ENCODE measurements at regions not wholly inside any gene's neighbourhood (a gene's known extent, or its start where the extent isn't known, plus 50 kb on each side); places are given as distances from the start of the nearest gene placed in this dataset.
"Not testable (repeated sequence)": the region's sequence is repeated elsewhere in the genome, so short reads cannot be mapped to it uniquely, and the experiment has no call there.

- Mint-ChIP-seq H3K9me3 (peaks cover 13% of the 10 kb centered on the region), H3K36me3 (ENCODE audit: insufficient read depth) (no peaks in the 10 kb centered on the region), H3K4me3 (no peak overlapping the region), H3K4me1 (ENCODE audit: low read depth) (no peaks in the 10 kb centered on the region), H3K27me3 (ENCODE audit: low read depth) (no peaks in the 10 kb centered on the region)
- DNase-seq (no peak), ATAC-seq (no peak)
These were observed 1064.1 kb upstream of the FLRT2 start for GRCh38 chr14:84465880-84466279.

- DNase-seq (no peak), ATAC-seq (no peak)
- Mint-ChIP-seq H3K36me3 (ENCODE audit: insufficient read depth) (no peaks in the 10 kb centered on the region), H3K27me3 (ENCODE audit: low read depth) (no peaks in the 10 kb centered on the region), H3K9me3 (peaks cover 16% of the 10 kb centered on the region), H3K4me3 (no peak overlapping the region), H3K4me1 (ENCODE audit: low read depth) (no peaks in the 10 kb centered on the region)
These were observed 1061.8 kb upstream of the FLRT2 start for GRCh38 chr14:84468153-84468552.

DNA sequence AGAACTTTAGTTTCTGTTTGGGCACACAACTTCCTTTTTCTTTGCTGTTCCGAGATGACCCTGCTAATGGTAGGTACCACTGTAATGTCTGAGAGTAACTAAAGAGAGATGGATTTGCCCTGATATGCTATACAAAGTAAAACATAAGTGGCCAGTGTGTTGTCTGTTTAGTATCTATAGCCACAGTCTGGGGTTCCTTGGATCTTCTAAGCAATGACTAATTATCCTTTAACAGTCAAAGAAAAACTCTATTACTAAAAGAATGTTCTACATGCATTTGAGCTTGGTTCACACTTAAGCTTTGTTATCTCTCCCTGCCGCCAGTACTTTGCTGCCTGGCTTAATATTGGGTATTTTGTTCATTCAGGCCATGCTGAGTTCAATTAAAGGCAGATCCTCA is 1051.9 kb upstream of the FLRT2 start:
- DNase-seq (no peak), ATAC-seq (no peak)
- no peaks in the 10 kb centered on the region for H3K27me3 Mint-ChIP-seq (ENCODE audit: low read depth)
- H3K36me3 Mint-ChIP-seq (ENCODE audit: insufficient read depth): no peaks in the 10 kb centered on the region
- no peaks in the 10 kb centered on the region for H3K4me1 Mint-ChIP-seq (ENCODE audit: low read depth)
- H3K9me3 Mint-ChIP-seq: peaks cover 13% of the 10 kb centered on the region
- no peak overlapping the region for H3K4me3 Mint-ChIP-seq

DNA sequence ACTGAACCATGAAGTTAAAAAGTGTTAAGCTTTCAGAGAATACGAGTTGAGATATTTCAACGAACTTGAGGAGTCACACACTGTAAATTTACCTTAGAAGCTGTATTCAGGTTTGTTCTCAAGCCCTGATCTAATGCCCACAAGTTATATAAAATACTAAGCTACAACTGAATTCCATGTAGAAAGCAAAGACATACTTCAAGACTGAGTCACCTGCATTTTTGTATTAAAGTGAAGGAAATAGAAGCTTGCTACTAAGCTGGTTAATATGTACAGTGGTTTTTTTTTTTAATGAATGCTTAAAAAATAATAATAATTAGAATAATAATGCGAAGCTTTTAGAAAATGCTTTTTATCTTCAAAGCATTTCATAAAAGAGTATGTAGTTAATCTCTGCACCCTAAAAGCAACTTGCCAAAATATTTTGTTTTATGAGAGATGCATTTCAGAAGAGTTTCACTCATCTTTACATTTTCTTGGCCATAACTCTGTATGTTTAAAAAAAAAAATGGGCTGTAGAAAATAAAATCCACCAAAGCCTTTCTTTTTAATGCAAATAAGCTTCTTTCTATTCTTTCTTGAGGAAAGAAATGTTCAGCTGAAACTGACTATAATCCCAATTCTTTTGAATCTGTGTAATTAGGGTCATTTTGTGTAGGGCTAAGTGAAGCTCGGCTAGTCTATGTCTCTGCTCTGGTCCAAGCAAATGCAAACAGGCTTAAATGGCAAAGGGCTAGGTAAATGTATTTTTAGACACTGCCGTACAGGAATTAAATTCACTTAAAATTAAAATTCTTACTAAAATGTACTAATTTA is 1047.5 kb upstream of the FLRT2 start:
- no peaks in the 10 kb centered on the region for H3K36me3 Mint-ChIP-seq (ENCODE audit: insufficient read depth)
- H3K4me3 Mint-ChIP-seq: no peak overlapping the region
- ATAC-seq (no peak), DNase-seq (no peak)
- H3K27me3 Mint-ChIP-seq (ENCODE audit: low read depth): no peaks in the 10 kb centered on the region
- peaks cover 8% of the 10 kb centered on the region for H3K9me3 Mint-ChIP-seq
- no peaks in the 10 kb centered on the region for H3K4me1 Mint-ChIP-seq (ENCODE audit: low read depth)

DNA sequence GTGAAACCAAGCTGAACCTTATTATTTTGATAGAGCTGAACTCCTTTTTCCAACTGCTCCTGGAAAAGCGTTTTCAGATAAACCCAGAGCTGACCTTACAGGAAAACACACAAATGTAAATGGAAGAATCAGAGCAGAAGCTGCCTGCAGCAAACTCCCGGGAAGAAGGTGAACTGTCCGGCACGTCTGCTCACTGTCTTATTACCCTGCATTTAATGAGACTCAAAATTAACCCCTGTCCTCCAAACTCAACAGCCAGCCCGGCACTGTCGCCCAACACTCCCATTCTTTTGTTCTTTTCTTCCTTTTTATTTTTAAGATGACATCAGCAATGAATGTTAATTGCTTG is 1046.9 kb upstream of the FLRT2 start:
- Mint-ChIP-seq H3K9me3 (peaks cover 13% of the 10 kb centered on the region), H3K4me3 (no peak overlapping the region), H3K36me3 (ENCODE audit: insufficient read depth) (no peaks in the 10 kb centered on the region), H3K27me3 (ENCODE audit: low read depth) (no peaks in the 10 kb centered on the region), H3K4me1 (ENCODE audit: low read depth) (no peaks in the 10 kb centered on the region)
- ATAC-seq (no peak), DNase-seq (no peak)

DNA sequence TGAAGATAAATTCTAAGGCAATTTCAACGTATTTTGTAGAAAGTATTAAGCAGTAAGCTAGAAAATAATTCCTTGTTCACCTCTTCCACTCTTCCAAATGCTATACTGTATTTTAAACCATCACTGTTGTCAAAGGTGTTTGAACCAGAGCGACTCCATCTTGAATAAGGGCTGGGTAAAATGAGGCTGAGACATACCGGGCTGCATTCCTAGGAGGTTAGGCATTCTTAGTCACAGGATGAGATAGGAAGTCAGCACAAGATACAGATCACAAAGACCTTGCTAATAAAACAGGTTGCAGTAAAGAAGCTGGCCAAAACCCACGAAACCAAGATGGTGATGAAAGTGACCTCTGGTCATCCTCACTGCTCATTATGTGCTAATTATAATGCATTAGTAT is 1045.7 kb upstream of the FLRT2 start:
- not testable (repeated sequence) for ATAC-seq; DNase-seq; H3K27me3 Mint-ChIP-seq (ENCODE audit: low read depth); H3K36me3 Mint-ChIP-seq (ENCODE audit: insufficient read depth); H3K4me3 Mint-ChIP-seq; H3K4me1 Mint-ChIP-seq (ENCODE audit: low read depth)
- H3K9me3 Mint-ChIP-seq: peaks cover 14% of the 10 kb centered on the region

GRCh38 chr14:84485036-84485435 is 1044.9 kb upstream of the FLRT2 start:
- no peak overlapping the region for H3K4me3 Mint-ChIP-seq
- peaks cover 14% of the 10 kb centered on the region for H3K9me3 Mint-ChIP-seq
- H3K4me1 Mint-ChIP-seq (ENCODE audit: low read depth): no peaks in the 10 kb centered on the region
- no peak for ATAC-seq
- no peaks in the 10 kb centered on the region for H3K36me3 Mint-ChIP-seq (ENCODE audit: insufficient read depth)
- no peaks in the 10 kb centered on the region for H3K27me3 Mint-ChIP-seq (ENCODE audit: low read depth)
- DNase-seq: no peak

DNA sequence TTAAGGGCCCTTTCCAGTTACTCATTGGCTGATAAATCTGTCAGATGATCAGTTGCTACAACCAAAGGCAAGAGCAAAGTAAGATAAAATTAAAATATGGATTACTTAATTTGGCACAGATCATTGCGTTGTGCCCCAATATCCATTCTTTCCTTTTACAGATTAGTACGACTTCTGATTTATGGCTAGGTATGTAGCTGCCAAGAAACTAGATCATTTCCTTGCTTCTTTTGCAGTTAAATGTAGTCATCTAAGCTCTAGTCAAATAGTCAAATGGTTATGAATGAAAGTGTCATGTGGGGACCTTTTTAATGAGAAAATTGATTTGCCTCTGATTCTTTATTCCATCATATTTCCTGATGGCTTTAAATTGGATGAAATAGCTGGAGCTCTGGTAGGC is 1039.9 kb upstream of the FLRT2 start:
- H3K36me3 Mint-ChIP-seq (ENCODE audit: insufficient read depth): no peaks in the 10 kb centered on the region

GRCh38 chr14:84492685-84493084 is 1037.3 kb upstream of the FLRT2 start:
- Mint-ChIP-seq H3K9me3 (peaks cover 23% of the 10 kb centered on the region), H3K36me3 (ENCODE audit: insufficient read depth) (no peaks in the 10 kb centered on the region), H3K4me3 (no peak overlapping the region), H3K27me3 (ENCODE audit: low read depth) (no peaks in the 10 kb centered on the region), H3K4me1 (ENCODE audit: low read depth) (no peaks in the 10 kb centered on the region)
- DNase-seq (no peak), ATAC-seq (no peak)

More for the DNA sequence above, 1039.9 kb upstream of the FLRT2 start:
- ATAC-seq (no peak), DNase-seq (no peak)
- Mint-ChIP-seq H3K4me1 (ENCODE audit: low read depth) (no peaks in the 10 kb centered on the region), H3K4me3 (no peak overlapping the region), H3K9me3 (peaks cover 28% of the 10 kb centered on the region), H3K27me3 (ENCODE audit: low read depth) (no peaks in the 10 kb centered on the region)

GRCh38 chr14:84493779-84494178 is 1036.2 kb upstream of the FLRT2 start:
- H3K27me3 Mint-ChIP-seq (ENCODE audit: low read depth): no peaks in the 10 kb centered on the region
- peaks cover 18% of the 10 kb centered on the region for H3K9me3 Mint-ChIP-seq
- DNase-seq: no peak
- no peaks in the 10 kb centered on the region for H3K36me3 Mint-ChIP-seq (ENCODE audit: insufficient read depth)
- H3K4me3 Mint-ChIP-seq: no peak overlapping the region
- ATAC-seq: no peak
- H3K4me1 Mint-ChIP-seq (ENCODE audit: low read depth): no peaks in the 10 kb centered on the region

DNA sequence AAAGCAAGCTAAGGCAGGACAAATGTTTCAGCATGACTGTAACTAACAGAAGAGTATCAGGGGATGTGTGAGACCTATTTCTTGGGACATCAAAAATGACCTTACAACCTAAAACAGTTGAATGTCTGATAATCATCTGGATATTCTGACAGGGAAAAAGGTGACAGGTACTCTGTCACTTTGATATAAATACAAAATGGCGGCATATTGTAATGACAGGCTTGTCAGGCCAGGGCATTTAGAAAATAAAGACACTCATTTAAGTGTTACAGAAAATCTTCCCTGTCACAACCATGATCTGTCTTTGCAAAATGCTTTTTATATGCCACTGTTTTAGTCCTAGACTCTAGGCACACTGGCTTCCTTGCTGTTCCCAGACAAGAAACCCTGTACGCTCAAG is 1033.3 kb upstream of the FLRT2 start:
- H3K4me1 Mint-ChIP-seq (ENCODE audit: low read depth): no peaks in the 10 kb centered on the region
- H3K4me3 Mint-ChIP-seq: no peak overlapping the region
- no peaks in the 10 kb centered on the region for H3K36me3 Mint-ChIP-seq (ENCODE audit: insufficient read depth)
- no peak for ATAC-seq
- DNase-seq: no peak
- no peaks in the 10 kb centered on the region for H3K27me3 Mint-ChIP-seq (ENCODE audit: low read depth)
- peaks cover 15% of the 10 kb centered on the region for H3K9me3 Mint-ChIP-seq

GRCh38 chr14:84512823-84513222 is 1017.1 kb upstream of the FLRT2 start:
- H3K4me1 Mint-ChIP-seq (ENCODE audit: low read depth); ATAC-seq; H3K27me3 Mint-ChIP-seq (ENCODE audit: low read depth); H3K4me3 Mint-ChIP-seq; H3K36me3 Mint-ChIP-seq (ENCODE audit: insufficient read depth); DNase-seq: not testable (repeated sequence)
- peaks cover 30% of the 10 kb centered on the region for H3K9me3 Mint-ChIP-seq

GRCh38 chr14:84519836-84520235 is 1010.1 kb upstream of the FLRT2 start:
- Mint-ChIP-seq H3K9me3 (peaks cover 29% of the 10 kb centered on the region), H3K4me3 (no peak overlapping the region), H3K4me1 (ENCODE audit: low read depth) (no peaks in the 10 kb centered on the region), H3K36me3 (ENCODE audit: insufficient read depth) (no peaks in the 10 kb centered on the region), H3K27me3 (ENCODE audit: low read depth) (no peaks in the 10 kb centered on the region)
- no peak for ATAC-seq
- DNase-seq: no peak

DNA sequence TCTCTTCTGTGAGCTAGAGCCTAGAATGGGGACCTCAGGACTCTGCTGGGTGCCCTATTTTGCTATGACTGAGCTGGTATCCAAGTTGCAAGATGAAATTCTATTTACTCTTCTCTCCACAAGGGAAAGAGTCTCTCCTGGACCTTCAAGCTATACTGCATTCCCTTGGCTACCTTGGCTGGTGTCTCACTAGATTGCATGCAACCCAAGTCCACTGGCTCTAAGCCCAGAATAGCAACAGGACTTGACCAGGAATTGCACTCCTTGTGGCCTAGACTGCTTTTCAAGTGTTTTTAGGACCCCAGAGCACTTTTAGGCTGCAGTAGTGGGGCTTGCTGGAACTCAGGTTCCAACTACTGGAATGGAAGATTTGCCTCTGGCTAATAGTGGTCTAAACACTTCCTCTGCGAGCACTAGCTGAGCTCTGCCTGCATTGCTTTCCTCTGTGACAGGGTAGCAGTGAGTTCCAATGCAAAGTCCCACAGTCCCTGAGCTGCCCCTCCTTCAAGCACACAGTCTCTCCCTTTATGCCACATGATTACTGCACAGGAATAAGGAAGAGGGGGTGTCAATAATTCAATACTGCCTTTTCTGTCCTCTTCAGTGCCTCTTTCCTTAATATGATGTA is 1009.1 kb upstream of the FLRT2 start:
- H3K36me3 Mint-ChIP-seq (ENCODE audit: insufficient read depth): no peaks in the 10 kb centered on the region
- H3K9me3 Mint-ChIP-seq: peaks cover 26% of the 10 kb centered on the region
- H3K4me1 Mint-ChIP-seq (ENCODE audit: low read depth): no peaks in the 10 kb centered on the region

GRCh38 chr14:84523746-84524145 is 1006.2 kb upstream of the FLRT2 start:
- no peak for ATAC-seq
- H3K4me1 Mint-ChIP-seq (ENCODE audit: low read depth): no peaks in the 10 kb centered on the region
- H3K36me3 Mint-ChIP-seq (ENCODE audit: insufficient read depth): no peaks in the 10 kb centered on the region
- no peak for DNase-seq
- H3K9me3 Mint-ChIP-seq: peaks cover 18% of the 10 kb centered on the region
- no peaks in the 10 kb centered on the region for H3K27me3 Mint-ChIP-seq (ENCODE audit: low read depth)
- no peak overlapping the region for H3K4me3 Mint-ChIP-seq

More for the DNA sequence above, 1009.1 kb upstream of the FLRT2 start:
- DNase-seq (no peak), ATAC-seq (no peak)
- no peak overlapping the region for H3K4me3 Mint-ChIP-seq
- no peaks in the 10 kb centered on the region for H3K27me3 Mint-ChIP-seq (ENCODE audit: low read depth)
